Esophagus squamous epithelium (tissue), 5 donors: ENCODE measurements at regions not wholly inside any gene's neighbourhood (a gene's known extent, or its start where the extent isn't known, plus 50 kb on each side); places are given as distances from the start of the nearest gene placed in this dataset.

Experiments used
- DNase-seq: peaks from one replicate; lab custom pipeline; 2025; lab: John Stamatoyannopoulos, UW
- H3K27ac ChIP-seq, 4 donors: fragments of 200-600 bp; sonication (generic); one replicate each; pipeline ENCODE4 v1.5.1; 2016 to 2019; ENCODE audit warnings: mild to moderate bottlenecking in 1 of 4
- H3K27me3 ChIP-seq, 4 donors: fragments of 200-600 bp; sonication (generic); 1 replicate in 3 of 4; 2 replicates in 1 of 4; pipeline versions ENCODE4 v1.5.1 to v1.6.0; 2017 to 2021; ENCODE audit warnings: antibody characterized with exemption in 1 of 4
- H3K36me3 ChIP-seq, 3 donors: fragments of 200-600 bp; sonication (generic); one replicate each; pipeline ENCODE4 v1.5.1; 2016 to 2019
- H3K4me1 ChIP-seq, 3 donors: fragments of 200-600 bp; sonication (generic); one replicate each; pipeline ENCODE4 v1.5.1; 2017 to 2019
- H3K4me3 ChIP-seq, 4 donors: fragments of 200-600 bp; sonication (generic); 1 replicate in 3 of 4; 2 replicates in 1 of 4; pipeline ENCODE4 v1.5.1; 2016 to 2019; ENCODE audit warnings: mild to moderate bottlenecking in 2 of 4, moderate library complexity in 1 of 4
- H3K9me3 ChIP-seq, 3 donors: fragments of 200-600 bp; sonication (generic); one replicate each; pipeline ENCODE4 v1.5.1; 2016 to 2019
- POLR2A ChIP-seq, 4 donors: fragments of 450-650 bp; IDR thresholded peaks; one replicate each; pipeline ENCODE4 v1.6.1; 2017; ENCODE audit warnings: antibody characterized with exemption in 4 of 4, mild to moderate bottlenecking in 4 of 4, moderate library complexity in 3 of 4
- WGBS, 2 donors: methylation state at CpG; one replicate each; pipeline ENCODE4 v1.1.5; 2018; 5-methylcytosine and 5-hydroxymethylcytosine counted together
- intact Hi-C: fragments of 100-400 bp; cut with DNase I; formaldehyde crosslinking; loops from one replicate; pipeline ENCODE4 v1.15.0; 2022
- TF ChIP-seq, protein P1 (sequence below), 6 experiments: fragments of 450-650 bp in 4 of 6; fragments of 200-600 bp in 2 of 6; sonication (generic) in 2 of 6; IDR thresholded peaks; one replicate each; pipeline ENCODE4 v1.5.1; 2016 to 2019; ENCODE audit warnings: antibody characterized with exemption in 6 of 6, mild to moderate bottlenecking in 4 of 6, moderate library complexity in 4 of 6
- donor health status: DM: yes; HTN: yes; CAD: no.

DNA sequence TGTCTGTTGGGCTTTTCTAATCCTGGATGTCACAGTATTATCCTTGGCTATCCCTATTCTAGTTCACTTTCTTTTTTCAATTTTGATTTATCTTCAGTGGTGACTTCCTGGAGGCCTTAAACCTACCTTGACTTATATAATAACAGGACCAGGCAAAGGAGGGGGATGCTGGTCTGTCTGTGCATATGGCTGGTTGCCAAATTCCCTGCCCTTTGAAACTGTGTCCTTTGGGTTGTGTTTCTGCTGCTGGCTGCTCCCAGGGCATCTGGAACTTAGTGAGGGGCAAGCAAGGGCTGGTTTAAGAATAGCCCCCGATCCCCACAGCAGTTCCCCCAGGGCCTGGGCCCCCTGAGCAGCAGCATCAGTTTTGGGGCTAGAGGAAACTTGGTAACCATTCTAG, 96.0 kb upstream of the MAX start:
- no peak for DNase-seq
- H3K4me3 ChIP-seq: no peak overlapping the region
- WGBS, 2 donors: 20 to 60% methylated on average over 1 of the region's 1 CpG
- H3K4me1 ChIP-seq: no peaks in the 10 kb centered on the region
- no peaks in the 10 kb centered on the region for H3K36me3 ChIP-seq
- TF ChIP-seq, protein P1, sequence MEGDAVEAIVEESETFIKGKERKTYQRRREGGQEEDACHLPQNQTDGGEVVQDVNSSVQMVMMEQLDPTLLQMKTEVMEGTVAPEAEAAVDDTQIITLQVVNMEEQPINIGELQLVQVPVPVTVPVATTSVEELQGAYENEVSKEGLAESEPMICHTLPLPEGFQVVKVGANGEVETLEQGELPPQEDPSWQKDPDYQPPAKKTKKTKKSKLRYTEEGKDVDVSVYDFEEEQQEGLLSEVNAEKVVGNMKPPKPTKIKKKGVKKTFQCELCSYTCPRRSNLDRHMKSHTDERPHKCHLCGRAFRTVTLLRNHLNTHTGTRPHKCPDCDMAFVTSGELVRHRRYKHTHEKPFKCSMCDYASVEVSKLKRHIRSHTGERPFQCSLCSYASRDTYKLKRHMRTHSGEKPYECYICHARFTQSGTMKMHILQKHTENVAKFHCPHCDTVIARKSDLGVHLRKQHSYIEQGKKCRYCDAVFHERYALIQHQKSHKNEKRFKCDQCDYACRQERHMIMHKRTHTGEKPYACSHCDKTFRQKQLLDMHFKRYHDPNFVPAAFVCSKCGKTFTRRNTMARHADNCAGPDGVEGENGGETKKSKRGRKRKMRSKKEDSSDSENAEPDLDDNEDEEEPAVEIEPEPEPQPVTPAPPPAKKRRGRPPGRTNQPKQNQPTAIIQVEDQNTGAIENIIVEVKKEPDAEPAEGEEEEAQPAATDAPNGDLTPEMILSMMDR (IDR thresholded peaks at IDR 0.05): no peak
- TF ChIP-seq POLR2A (IDR thresholded peaks at IDR 0.05): no peak
- no peaks in the 10 kb centered on the region for H3K27me3 ChIP-seq
- intact Hi-C loops: no loop called here
- no peak overlapping the region for H3K27ac ChIP-seq
- no peaks in the 10 kb centered on the region for H3K9me3 ChIP-seq

DNA sequence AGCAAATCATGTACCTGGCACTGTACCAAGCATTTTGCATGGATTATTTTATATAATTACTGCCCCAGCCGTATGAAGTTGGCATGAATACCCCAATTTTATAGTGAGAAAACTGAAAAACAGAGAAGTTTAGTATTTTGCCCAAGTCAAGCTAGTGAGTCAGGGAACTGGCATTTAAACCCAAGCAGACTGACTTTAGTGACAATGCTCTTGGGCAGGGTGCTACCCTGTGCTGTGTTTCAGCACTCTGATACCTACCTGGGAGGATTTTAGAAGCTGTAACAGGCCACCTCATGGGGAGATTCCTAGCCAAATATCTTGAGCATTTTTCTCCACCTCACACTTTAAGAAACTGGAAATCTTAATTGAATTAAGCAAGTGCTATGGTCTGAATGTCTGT, 98.1 kb upstream of the MAX start:
- peaks cover 0 to 2% (median 0%) of the 10 kb centered on the region in 3 donors for H3K4me1 ChIP-seq
- no peaks in the 10 kb centered on the region for H3K9me3 ChIP-seq
- intact Hi-C loops: no loop called here
- no peak for DNase-seq
- TF ChIP-seq, protein P1 (IDR thresholded peaks at IDR 0.05): no peak
- no peak for TF ChIP-seq POLR2A (IDR thresholded peaks at IDR 0.05)
- no peaks in the 10 kb centered on the region for H3K36me3 ChIP-seq
- 40 to 43% methylated on average over 1 of the region's 1 CpG for WGBS, 2 donors
- H3K27ac ChIP-seq: no peak overlapping the region
- no peaks in the 10 kb centered on the region for H3K27me3 ChIP-seq
- no peak overlapping the region for H3K4me3 ChIP-seq

DNA sequence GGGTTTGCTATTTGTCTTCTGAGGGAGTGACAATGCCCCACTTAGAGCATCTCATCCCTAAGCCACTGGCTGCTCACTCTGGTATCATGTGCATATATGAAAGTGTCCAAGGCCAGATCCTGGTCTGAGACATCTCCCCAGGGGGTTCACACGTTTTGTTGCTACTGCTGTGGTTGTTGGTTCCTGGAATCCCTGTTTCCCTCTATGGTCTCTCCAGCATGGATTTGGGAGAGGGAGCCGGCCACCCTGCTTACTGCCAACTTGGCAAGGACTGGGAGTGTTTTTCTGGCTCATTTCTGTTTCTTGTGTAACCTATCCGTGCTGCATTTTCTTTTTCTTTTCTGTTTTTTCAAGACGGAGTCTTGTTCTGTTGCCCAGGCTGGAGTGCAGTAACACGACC, 101.3 kb upstream of the MAX start:
- WGBS, 2 donors: 49 to 53% methylated on average over 5 of the region's 5 CpGs
- Histone ChIP-seq H3K4me3 (no peak overlapping the region), H3K9me3 (no peaks in the 10 kb centered on the region), H3K27ac (no peak overlapping the region), H3K27me3 (no peaks in the 10 kb centered on the region), H3K4me1 (peaks cover 0 to 7% (median 0%) of the 10 kb centered on the region in 3 donors), H3K36me3 (no peaks in the 10 kb centered on the region)
- TF ChIP-seq, protein P1 (IDR thresholded peaks at IDR 0.05): no peak
- no peak for TF ChIP-seq POLR2A (IDR thresholded peaks at IDR 0.05)
- intact Hi-C loops: no loop called here
- DNase-seq: no peak

DNA sequence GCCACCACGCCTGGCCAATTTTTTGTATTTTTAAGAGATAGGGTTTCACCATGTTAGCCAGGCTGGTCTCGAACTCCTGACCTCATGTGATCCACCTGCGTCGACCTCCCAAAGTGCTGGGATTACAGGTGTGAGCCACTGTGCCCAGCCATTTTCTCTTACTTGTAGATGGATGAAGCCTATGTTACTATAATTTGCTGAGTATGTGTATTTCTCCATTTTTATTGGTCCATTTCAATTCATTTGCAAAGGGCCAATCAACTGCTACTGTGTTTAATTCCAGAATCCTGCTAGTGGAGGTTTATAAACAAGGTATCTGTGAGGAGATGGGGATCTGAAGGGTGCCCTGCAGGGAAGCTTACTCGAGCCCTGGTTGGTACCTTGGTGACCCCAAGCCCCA, 101.7 kb upstream of the MAX start:
- no peaks in the 10 kb centered on the region for H3K9me3 ChIP-seq
- H3K4me3 ChIP-seq: no peak overlapping the region
- intact Hi-C loops: no loop called here
- peaks cover 0 to 7% (median 0%) of the 10 kb centered on the region in 3 donors for H3K4me1 ChIP-seq
- TF ChIP-seq, protein P1 (IDR thresholded peaks at IDR 0.05): no peak
- TF ChIP-seq POLR2A (IDR thresholded peaks at IDR 0.05): no peak
- 89 to 96% methylated on average over 4 to 5 of the region's 5 CpGs for WGBS, 2 donors
- no peak overlapping the region for H3K27ac ChIP-seq
- no peaks in the 10 kb centered on the region for H3K36me3 ChIP-seq
- no peak for DNase-seq
- H3K27me3 ChIP-seq: no peaks in the 10 kb centered on the region

DNA sequence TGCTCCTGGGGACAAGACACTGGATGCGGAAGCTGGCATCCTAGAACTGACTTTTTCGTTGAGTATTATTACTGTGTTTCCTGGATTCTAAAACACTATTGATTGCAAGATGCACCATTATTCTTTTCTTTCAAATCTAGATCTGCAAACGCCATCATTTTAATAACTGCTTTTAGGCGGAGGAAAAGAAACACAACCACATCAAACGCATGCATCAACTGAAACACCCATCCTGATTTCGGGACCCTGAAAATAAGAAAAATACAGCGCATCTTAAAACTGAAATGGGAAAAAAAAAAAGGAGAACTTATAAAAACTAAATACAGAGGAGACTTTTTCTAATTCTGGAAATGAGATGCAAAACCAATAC, 103.7 kb upstream of the MAX start:
- no peaks in the 10 kb centered on the region for H3K27me3 ChIP-seq
- no peaks in the 10 kb centered on the region for H3K9me3 ChIP-seq
- H3K4me1 ChIP-seq: peaks cover 0 to 9% (median 0%) of the 10 kb centered on the region in 3 donors
- intact Hi-C loops: no loop called here
- no peak overlapping the region for H3K4me3 ChIP-seq
- TF ChIP-seq, protein P1 (IDR thresholded peaks at IDR 0.05): no peak
- no peak for TF ChIP-seq POLR2A (IDR thresholded peaks at IDR 0.05)
- no peak overlapping the region for H3K27ac ChIP-seq
- DNase-seq: no peak
- WGBS, 2 donors: 65 to 81% methylated on average over 7 of the region's 7 CpGs
- no peaks in the 10 kb centered on the region for H3K36me3 ChIP-seq
